B cell (primary cell): ENCODE measurements at regions not wholly inside any gene's neighbourhood (a gene's known extent, or its start where the extent isn't known, plus 50 kb on each side); places are given as distances from the start of the nearest gene placed in this dataset.

Experiments
- ATAC-seq: fragments of 200-7000 bp; cut with Tn5 transposase; one replicate; pipeline ENCODE4 v1.10.0; 2021; ENCODE audit warnings: low read depth, mild to moderate bottlenecking, moderate number of reproducible peaks, moderate library complexity
- CTCF ChIA-PET: fragments of 350-600 bp; sonication (Branson Sonifier 250); formaldehyde crosslinking; loops from one replicate; lab custom pipeline; 2021; ENCODE audit warnings: antibody characterized with exemption, inconsistent platforms; lab: Charles Lee
- POLR2A ChIA-PET: fragments of 350-600 bp; sonication (Branson Sonifier 250); formaldehyde crosslinking; loops from one replicate; lab custom pipeline; 2021; ENCODE audit warnings: antibody characterized with exemption; lab: Charles Lee
- DNase-seq: peaks from one replicate; pipeline ENCODE4 v3.0.0; 2013
- H2AFZ ChIP-seq: 2 replicates; pipeline ENCODE4 v1.6.1; 2012; ENCODE audit warnings: mild to moderate bottlenecking, low read depth, low read length; ENCODE audit not compliant: insufficient read depth, poor library complexity, severe bottlenecking
- H3K27ac ChIP-seq, 2 donors: 1 replicate in 1 of 2; 2 replicates in 1 of 2; pipeline ENCODE4 v1.5.1; 2012 to 2013; ENCODE audit warnings: low read length in 2 of 2, mild to moderate bottlenecking in 2 of 2, moderate library complexity in 1 of 2
- H3K27me3 ChIP-seq, 4 experiments: fragments of 200-600 bp in 1 of 4; sonication (generic) in 1 of 4; replicated peaks in 1 of 4; 1 replicate in 2 of 4; 2 replicates in 2 of 4; pipeline versions ENCODE4 v1.6.1 to v1.7.0; 2013 to 2016; ENCODE audit warnings: low read length in 3 of 4, mild to moderate bottlenecking in 2 of 4, mixed read lengths in 1 of 4, moderate library complexity in 1 of 4; ENCODE audit not compliant: insufficient read depth in 4 of 4, control insufficient read depth in 3 of 4; ENCODE audit errors: control extremely low read depth in 1 of 4
- H3K36me3 ChIP-seq, 2 experiments: replicated peaks in 1 of 2; 1 replicate in 1 of 2; 2 replicates in 1 of 2; pipeline versions ENCODE4 v1.6.1 to v1.7.1; 2013; ENCODE audit warnings: low read length in 1 of 2; ENCODE audit not compliant: insufficient read depth in 2 of 2, control insufficient read depth in 1 of 2; ENCODE audit errors: control extremely low read depth in 1 of 2, extremely low read depth in 1 of 2
- H3K4me1 ChIP-seq, 2 donors: fragments of 200-600 bp in 1 of 2; sonication (generic) in 1 of 2; 1 replicate in 1 of 2; 2 replicates in 1 of 2; pipeline versions ENCODE4 v1.5.1 to v1.6.1; 2013 to 2017; ENCODE audit warnings: low read length in 2 of 2; ENCODE audit not compliant: control insufficient read depth in 2 of 2, insufficient read depth in 2 of 2
- H3K4me2 ChIP-seq: replicated peaks from 2 replicates; pipeline ENCODE3; 2012; ENCODE audit warnings: mild to moderate bottlenecking, low read depth, low read length; ENCODE audit not compliant: poor library complexity, severe bottlenecking
- H3K4me3 ChIP-seq, 5 experiments: fragments of 200-600 bp in 1 of 5; sonication (generic) in 1 of 5; 1 replicate in 3 of 5; 2 replicates in 2 of 5; pipeline versions ENCODE4 v1.5.1 to v1.7.0; 2011 to 2016; ENCODE audit warnings: low read length in 4 of 5, mild to moderate bottlenecking in 4 of 5, low read depth in 2 of 5, control low read depth in 1 of 5, moderate library complexity in 1 of 5; ENCODE audit not compliant: insufficient read depth in 1 of 5; ENCODE audit errors: control extremely low read depth in 1 of 5, extremely low read depth in 1 of 5
- H3K79me2 ChIP-seq: fragments of 200-600 bp; sonication (generic); one replicate; pipeline ENCODE4 v1.6.0; 2016; ENCODE audit warnings: low read length; ENCODE audit not compliant: control insufficient read depth, insufficient read depth
- H3K9ac ChIP-seq: fragments of 200-600 bp; sonication (generic); 2 replicates; pipeline ENCODE4 v1.6.1; 2017; ENCODE audit warnings: mild to moderate bottlenecking, low read length, moderate library complexity
- H3K9me3 ChIP-seq, 3 donors: one replicate each; pipeline versions ENCODE4 v1.6.1 to v1.7.1; 2013; ENCODE audit warnings: low read length in 2 of 3; ENCODE audit not compliant: control insufficient read depth in 2 of 3, insufficient read depth in 1 of 3; ENCODE audit errors: control extremely low read depth in 1 of 3
- H4K20me1 ChIP-seq: 2 replicates; pipeline ENCODE4 v1.6.0; 2012; ENCODE audit warnings: mild to moderate bottlenecking, low read length; ENCODE audit not compliant: insufficient read depth, control insufficient read depth, poor library complexity, severe bottlenecking
- H3K27ac Mint-ChIP-seq: one replicate; pipeline ENCODE4 v1.8.0; 2021; ENCODE audit warnings: mixed read lengths
- H3K27me3 Mint-ChIP-seq: one replicate; pipeline ENCODE4 v1.8.0; 2021; ENCODE audit warnings: mixed read lengths
- H3K4me1 Mint-ChIP-seq: one replicate; pipeline ENCODE4 v1.8.0; 2021; ENCODE audit warnings: mixed read lengths
- H3K4me3 Mint-ChIP-seq: one replicate; pipeline ENCODE4 v1.8.0; 2021; ENCODE audit warnings: mixed read lengths
- H3K9me3 Mint-ChIP-seq: one replicate; pipeline ENCODE4 v1.8.0; 2022; ENCODE audit warnings: mixed read lengths; ENCODE audit not compliant: insufficient read depth
- CTCF ChIP-seq: fragments of 200-600 bp; IDR thresholded peaks from one replicate; pipeline ENCODE4 v1.8.0; 2022; ENCODE audit warnings: antibody characterized with exemption, mild to moderate bottlenecking
- EZH2 ChIP-seq: IDR thresholded peaks from 2 replicates; pipeline ENCODE4 v1.6.1; 2012; ENCODE audit warnings: borderline replicate concordance, low read depth, mild to moderate bottlenecking, moderate library complexity, low read length; ENCODE audit not compliant: insufficient read depth, poor library complexity, severe bottlenecking
- WGBS: methylation state at CpG from one replicate; pipeline ENCODE4 v1.1.5; 2013; ENCODE audit warnings: missing lambda C conversion rate; ENCODE audit not compliant: insufficient coverage; 5-methylcytosine and 5-hydroxymethylcytosine counted together
- intact Hi-C: fragments of 100-400 bp; cut with micrococcal nuclease; formaldehyde crosslinking; loops from one replicate; pipeline ENCODE4 v1.10.0; 2022

GRCh38 chr2:200749631-200750322 is 61.9 kb upstream of the BZW1 start:
- ChIA-PET POLR2A (no interaction called here), CTCF (interaction anchor here (0.6 kb wide), 1 partner anchor 192 kb away, joined by 3 read pairs; no protein-coding TSS in a partner anchor)
- no peak overlapping the region for H3K27ac ChIP-seq
- H3K4me1 Mint-ChIP-seq, result no peaks in the 10 kb centered on the region
- intact Hi-C loops, result no loop called here
- TF ChIP-seq CTCF (no peak), EZH2 (no peak)
- no peaks in the 10 kb centered on the region for H3K79me2 ChIP-seq
- no peaks in the 10 kb centered on the region for H3K9me3 Mint-ChIP-seq
- H3K4me3 ChIP-seq, result no peak overlapping the region
- no CpG with 5 or more reads among the region's 4 CpGs for WGBS
- no peak overlapping the region for H2AFZ ChIP-seq
- H3K4me2 ChIP-seq, result no peak overlapping the region
- H3K27me3 Mint-ChIP-seq, result peaks cover 21% of the 10 kb centered on the region
- H3K36me3 ChIP-seq, result no peaks in the 10 kb centered on the region
- H3K9me3 ChIP-seq, result peaks cover 0 to 2% (median 0%) of the 10 kb centered on the region in 3 donors
- no peak overlapping the region for H3K27ac Mint-ChIP-seq
- no peak overlapping the region for H3K9ac ChIP-seq
- H3K27me3 ChIP-seq, result peaks cover 0 to 4% (median 0%) of the 10 kb centered on the region in 4 experiments
- no peak for DNase-seq
- no peak for ATAC-seq
- H3K4me1 ChIP-seq, result no peaks in the 10 kb centered on the region
- H4K20me1 ChIP-seq, result no peaks in the 10 kb centered on the region
- no peak overlapping the region for H3K4me3 Mint-ChIP-seq

- Histone ChIP-seq H3K4me2 (no peak overlapping the region), H3K36me3 (no peaks in the 10 kb centered on the region), H3K9me3 (no peaks in the 10 kb centered on the region), H3K27ac (no peak overlapping the region), H4K20me1 (no peaks in the 10 kb centered on the region), H3K27me3 (peaks cover 0 to 4% (median 0%) of the 10 kb centered on the region in 4 experiments), H3K79me2 (no peaks in the 10 kb centered on the region), H3K4me3 (no peak overlapping the region), H2AFZ (no peak overlapping the region), H3K9ac (no peak overlapping the region), H3K4me1 (no peaks in the 10 kb centered on the region)
- Mint-ChIP-seq H3K9me3 (no peaks in the 10 kb centered on the region), H3K27me3 (peaks cover 21% of the 10 kb centered on the region), H3K4me3 (no peak overlapping the region), H3K27ac (no peak overlapping the region), H3K4me1 (no peaks in the 10 kb centered on the region)
- WGBS, result 94% methylated on average over 2 of the region's 6 CpGs
- ChIA-PET POLR2A (no interaction called here), CTCF (interaction anchor here (0.6 kb wide), 1 partner anchor 193 kb away, joined by 3 read pairs; no protein-coding TSS in a partner anchor)
- ATAC-seq (no peak), DNase-seq (no peak)
- TF ChIP-seq EZH2 (no peak), CTCF (no peak)
- intact Hi-C loops, result no loop called here
These were observed 61.3 kb upstream of the BZW1 start for GRCh38 chr2:200750323-200750910.
